ENCODE measurements at regions not wholly inside any gene's neighbourhood (a gene's known extent, or its start where the extent isn't known, plus 50 kb on each side); places are given as distances from the start of the nearest gene placed in this dataset.

DNA sequence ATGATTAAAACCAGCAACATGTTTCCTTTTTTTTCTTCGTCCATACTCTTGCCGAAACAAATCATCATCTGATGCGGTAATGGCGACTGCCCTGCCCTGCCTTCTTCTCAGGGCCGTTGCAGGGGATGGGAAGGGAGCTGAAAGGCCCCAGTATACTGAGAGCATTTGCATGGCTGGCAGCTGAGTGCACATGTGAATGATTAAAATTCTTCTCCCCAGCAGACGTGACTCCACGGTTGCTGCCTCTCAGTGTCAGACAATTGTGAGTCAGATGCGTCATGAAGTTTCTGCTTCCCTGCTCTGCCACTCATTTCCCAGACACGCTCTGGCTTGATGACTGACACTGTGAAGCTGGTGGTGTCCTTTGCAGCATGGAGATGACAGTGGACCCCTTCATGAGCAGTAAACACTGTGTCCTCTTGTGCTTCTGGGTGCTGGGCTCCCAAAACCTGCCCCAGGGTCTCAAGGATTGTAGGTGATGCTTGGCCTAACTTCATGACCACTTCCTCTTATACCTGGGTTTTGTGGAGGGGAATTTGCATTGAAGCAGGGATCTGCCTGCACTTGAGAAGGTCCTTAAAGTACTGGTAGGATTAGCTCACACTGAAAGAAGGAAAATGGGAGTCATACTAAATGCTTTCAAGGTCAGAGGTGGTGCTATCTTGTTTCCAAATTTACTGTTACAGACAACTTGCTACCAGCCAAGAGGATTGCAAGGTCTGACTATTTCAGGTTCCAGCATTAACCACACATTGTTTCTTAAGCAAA, 222.5 kb upstream of the COPS8 start:
- no peak overlapping the region for H3K27ac ChIP-seq
- TF ChIP-seq CTCF (IDR thresholded peaks at IDR 0.05): no peak
- TF ChIP-seq ZFX (IDR thresholded peaks at IDR 0.05; ENCODE audit: borderline replicate concordance): no peak

DNA sequence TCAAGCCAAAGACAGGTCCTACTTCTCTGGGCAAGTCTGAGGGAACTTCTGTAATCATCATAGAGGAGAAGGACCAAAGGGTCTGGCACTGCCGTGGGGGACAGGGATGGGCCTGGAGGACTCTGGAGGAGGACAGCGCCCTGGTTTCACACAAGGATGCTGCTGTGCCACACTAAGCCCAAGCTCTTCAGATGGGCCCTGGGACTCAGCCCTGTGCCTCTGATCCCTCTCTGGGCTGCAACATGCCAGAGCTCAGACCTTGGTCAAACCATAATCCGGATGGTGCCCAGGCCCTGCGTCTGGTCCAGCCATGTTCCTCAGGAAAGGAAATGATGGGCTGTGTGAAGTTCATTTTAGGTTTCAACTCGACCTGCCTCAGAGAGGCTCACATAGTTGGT, 222.0 kb upstream of the COPS8 start:
- no peak overlapping the region for H3K27ac ChIP-seq
- TF ChIP-seq ZFX (IDR thresholded peaks at IDR 0.05; ENCODE audit: borderline replicate concordance): no peak
- no peak for TF ChIP-seq CTCF (IDR thresholded peaks at IDR 0.05)

DNA sequence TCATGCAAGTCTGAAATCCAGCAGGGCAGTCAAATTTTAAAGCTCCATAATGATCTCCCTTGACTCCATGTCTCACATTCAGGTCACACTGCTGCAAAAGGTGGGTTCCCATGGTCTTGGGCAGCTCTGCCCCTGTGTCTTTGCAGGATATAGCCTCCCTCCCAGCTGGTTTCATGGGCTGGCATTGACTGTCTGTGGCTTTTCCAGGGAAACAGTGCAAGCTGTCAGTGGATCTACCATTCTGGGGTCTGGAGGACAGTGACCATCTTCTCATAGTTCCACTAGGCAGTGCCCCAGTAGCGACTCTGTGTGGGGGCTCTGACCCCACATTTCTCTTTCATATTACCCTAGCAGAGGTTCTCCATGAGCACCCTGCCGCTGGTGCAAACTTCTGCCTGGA, 220.6 kb upstream of the COPS8 start:
- H3K27ac ChIP-seq: no peak overlapping the region
- TF ChIP-seq CTCF (IDR thresholded peaks at IDR 0.05) (no peak), ZFX (IDR thresholded peaks at IDR 0.05; ENCODE audit: borderline replicate concordance) (no peak)

GRCh38 chr2:236866542-236867340, 218.9 kb upstream of the COPS8 start:
- TF ChIP-seq ZFX (IDR thresholded peaks at IDR 0.05; ENCODE audit: borderline replicate concordance) (no peak), CTCF (IDR thresholded peaks at IDR 0.05) (no peak)
- no peak overlapping the region for H3K27ac ChIP-seq

GRCh38 chr2:236867441-236868260, 218.0 kb upstream of the COPS8 start:
- no peak overlapping the region for H3K27ac ChIP-seq
- TF ChIP-seq CTCF (IDR thresholded peaks at IDR 0.05) (no peak), ZFX (IDR thresholded peaks at IDR 0.05; ENCODE audit: borderline replicate concordance) (no peak)

DNA sequence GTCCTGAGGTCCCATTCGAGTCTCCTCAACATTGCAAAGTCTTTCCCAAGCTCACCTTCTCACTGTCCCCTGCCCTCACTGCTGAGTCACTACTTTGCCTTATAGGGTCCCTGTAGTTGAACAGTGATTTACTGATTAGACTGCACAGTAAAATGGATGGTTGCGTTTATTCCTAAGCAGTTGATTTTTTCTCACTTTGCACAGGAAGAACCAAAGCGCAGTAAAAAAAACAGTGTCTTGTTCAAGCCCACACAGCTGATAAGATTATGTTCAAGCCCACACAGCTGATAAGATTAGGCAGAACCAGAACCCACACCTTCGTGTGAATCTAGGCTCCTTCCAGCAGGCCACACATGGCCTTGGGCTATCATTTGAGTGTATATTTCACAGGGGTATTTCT, 215.3 kb upstream of the COPS8 start:
- no peak overlapping the region for H3K27ac ChIP-seq

More for the DNA sequence above, 215.3 kb upstream of the COPS8 start:
- TF ChIP-seq CTCF (IDR thresholded peaks at IDR 0.05): no peak
- TF ChIP-seq ZFX (IDR thresholded peaks at IDR 0.05; ENCODE audit: borderline replicate concordance): no peak

All from 22Rv1 (cell line).